ENCODE measurements at regions not wholly inside any gene's neighbourhood (a gene's known extent, or its start where the extent isn't known, plus 50 kb on each side); places are given as distances from the start of the nearest gene placed in this dataset.

DNA sequence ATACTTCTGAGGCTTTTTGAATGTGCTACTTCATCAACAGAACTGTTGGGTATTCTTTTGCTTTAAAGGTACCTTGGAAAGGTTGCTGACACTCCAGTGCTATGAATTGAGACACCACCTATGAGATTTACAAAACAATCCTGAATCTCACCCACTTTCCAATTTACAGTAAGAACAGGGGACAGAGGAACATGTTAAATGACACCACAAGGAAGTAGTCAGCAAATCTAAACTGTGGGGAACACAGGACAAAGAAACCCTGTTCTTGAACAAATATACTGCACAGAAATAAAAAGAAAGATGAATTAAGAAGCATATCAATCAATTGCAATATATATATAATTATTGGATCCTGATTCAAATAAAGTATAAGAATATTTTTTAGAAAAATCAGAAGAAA, 216.7 kb upstream of the ARID1B start:
- DNase-seq: no peak

GRCh38 chr6:156559162-156559690, 218.0 kb upstream of the ARID1B start:
- DNase-seq: no peak

GRCh38 chr6:156557911-156558259, 219.3 kb upstream of the ARID1B start:
- no peak for DNase-seq

DNA sequence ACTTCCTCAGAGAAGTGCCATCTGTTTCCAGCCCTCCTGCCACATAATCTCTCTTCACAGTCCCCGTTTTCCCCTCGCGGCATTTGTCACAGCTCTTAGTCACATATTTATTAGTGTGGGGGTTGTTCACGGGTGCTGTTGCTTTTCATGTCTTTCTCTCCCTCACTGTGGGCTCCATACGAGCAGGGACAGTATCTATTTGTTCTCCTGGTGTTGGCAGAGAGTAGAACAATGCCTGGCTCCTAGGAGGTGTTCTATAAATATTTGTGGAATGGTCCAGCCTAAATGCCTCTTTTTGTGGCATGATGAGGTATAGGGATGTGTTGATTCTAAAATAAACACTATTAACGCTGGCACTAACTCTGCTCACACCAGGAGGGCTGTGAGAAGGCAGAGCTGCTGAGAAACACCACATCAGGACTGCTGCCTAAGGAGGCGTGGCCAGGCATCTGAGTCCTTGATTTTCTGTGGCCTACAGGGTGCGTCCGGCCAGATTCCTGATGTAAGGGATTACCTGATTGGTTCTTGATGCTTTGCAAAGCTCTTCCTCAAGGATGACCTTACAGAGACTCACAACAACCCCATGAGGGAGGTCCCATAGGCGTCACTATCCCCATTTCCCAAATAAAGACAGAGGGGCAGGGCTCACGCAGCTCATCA, 219.8 kb upstream of the ARID1B start:
- peak; percentile 14 for DNase-seq

- DNase-seq: no peak
Observed at GRCh38 chr6:156556811-156557210, 220.4 kb upstream of the ARID1B start.

DNA sequence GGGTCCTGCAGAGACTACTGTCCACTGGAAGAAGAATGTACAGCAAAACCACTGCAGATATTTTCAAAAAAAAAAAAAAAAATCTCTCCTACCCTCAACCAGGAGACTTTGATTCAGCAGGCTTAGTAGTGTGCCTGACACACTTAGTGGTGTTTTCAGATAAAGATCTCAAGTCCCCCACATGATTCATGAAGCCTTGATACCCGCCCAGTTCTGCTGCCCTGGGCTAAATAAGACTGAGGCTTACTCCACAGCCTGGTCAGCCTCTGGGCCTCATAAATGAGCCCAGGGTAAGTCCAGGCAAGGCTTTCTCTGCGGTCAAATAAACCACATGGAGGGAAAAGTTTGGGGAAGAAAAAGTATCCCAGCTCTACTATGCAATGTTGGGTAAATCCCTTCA, 222.1 kb upstream of the ARID1B start:
- no peak for DNase-seq

- DNase-seq: no peak
Observed at GRCh38 chr6:156554160-156554559, 223.0 kb upstream of the ARID1B start.

DNA sequence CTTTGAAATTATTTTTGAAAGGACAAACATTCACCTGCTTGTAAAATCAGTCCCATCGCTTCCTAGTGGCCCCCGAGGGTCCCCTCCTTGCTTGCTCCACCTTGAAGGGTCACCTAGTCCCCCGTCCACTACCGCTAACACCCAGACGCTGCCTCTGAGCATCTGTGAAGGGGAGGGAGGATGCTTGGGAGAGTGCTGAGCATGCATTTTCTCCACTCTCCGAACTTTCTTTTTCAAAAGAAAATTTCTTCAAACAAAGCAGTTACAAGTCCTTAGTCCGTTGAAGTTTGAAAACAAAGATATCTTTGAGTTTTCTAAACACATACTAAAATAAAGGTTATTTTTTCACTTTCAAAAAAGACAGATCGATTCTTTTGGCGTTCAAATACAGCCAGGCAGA, 224.3 kb upstream of the ARID1B start:
- DNase-seq: no peak

- DNase-seq: no peak
Observed at GRCh38 chr6:156550949-156551348, 226.2 kb upstream of the ARID1B start.

DNA sequence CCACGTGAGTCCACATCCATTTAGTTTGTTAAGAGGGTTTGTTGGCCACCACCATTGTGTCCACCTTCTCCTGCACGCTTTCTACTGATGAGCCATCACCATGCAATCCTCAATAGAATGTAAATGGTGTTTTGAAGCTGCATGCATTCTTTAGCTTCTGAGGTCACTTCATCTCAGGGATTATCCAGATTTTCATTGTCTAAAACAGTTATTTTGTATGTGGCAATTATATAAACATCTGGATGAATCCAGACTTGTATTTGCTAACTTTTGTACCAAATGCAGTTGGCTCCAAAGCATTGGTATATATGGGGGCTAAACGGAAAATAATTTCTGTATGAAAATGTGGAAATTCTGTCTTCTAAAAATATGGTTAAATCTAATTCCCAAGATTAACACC, 231.2 kb upstream of the ARID1B start:
- no peak for DNase-seq

DNA sequence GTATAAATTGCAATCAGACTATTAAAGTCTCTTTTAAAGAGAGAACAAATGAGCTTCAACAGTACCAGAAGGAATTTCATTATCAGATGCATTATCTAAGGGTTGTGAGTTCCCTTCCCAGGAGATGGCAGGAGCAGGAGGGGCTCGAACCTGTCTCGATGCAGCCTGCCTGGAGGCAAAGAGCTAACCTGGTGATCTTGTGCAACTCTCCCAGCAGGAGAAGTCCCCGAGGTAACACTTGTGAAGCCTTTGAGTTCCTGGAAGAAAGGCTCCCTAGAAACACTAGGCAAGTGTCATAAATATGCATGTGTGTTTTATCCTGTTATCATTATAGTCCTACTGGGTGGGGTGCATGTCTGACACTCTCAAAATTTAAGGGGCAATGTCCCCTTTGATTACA, 232.2 kb upstream of the ARID1B start:
- DNase-seq: no peak

DNA sequence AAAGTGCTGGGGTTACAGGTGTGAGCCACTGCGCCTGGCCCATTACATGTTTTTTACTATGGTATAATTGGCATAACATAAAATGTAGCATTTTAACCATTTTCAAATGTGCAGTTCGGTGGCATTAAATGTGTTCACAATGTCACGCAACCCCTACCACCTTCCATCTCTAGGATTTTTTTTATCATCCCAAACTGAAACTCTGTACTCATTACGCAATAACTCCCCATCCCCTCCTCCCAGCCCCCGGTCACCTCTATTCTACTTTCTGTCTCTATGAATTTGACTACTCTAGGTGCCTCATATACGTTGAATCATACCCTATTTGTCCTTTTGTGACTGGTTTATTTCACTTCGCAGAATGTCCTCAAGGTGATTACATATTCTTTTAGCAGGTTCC, 233.1 kb upstream of the ARID1B start:
- DNase-seq: no peak

DNA sequence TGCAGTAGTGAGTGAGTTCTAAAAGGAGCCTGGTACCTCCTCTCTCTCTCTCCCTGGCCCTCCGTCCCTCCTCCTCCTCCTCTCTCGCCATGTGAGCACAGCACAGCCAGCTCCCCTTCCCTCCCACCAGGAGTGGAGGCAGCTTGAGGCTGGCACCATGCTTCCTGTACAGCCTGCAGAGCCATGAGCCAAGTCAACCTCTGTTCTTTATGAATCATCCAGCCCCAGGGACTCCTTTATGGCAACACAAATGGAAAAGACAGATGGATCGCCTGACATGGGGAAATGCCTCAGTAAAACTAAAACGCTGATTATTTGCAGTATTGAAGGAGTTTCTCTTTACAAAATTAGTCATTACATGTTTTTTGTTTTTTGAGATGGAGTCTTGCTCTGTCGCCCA, 233.7 kb upstream of the ARID1B start:
- no peak for DNase-seq

GRCh38 chr6:156538875-156539660, 238.1 kb upstream of the ARID1B start:
- DNase-seq: no peak

GRCh38 chr6:156534594-156534993, 242.6 kb upstream of the ARID1B start:
- DNase-seq: no peak

DNA sequence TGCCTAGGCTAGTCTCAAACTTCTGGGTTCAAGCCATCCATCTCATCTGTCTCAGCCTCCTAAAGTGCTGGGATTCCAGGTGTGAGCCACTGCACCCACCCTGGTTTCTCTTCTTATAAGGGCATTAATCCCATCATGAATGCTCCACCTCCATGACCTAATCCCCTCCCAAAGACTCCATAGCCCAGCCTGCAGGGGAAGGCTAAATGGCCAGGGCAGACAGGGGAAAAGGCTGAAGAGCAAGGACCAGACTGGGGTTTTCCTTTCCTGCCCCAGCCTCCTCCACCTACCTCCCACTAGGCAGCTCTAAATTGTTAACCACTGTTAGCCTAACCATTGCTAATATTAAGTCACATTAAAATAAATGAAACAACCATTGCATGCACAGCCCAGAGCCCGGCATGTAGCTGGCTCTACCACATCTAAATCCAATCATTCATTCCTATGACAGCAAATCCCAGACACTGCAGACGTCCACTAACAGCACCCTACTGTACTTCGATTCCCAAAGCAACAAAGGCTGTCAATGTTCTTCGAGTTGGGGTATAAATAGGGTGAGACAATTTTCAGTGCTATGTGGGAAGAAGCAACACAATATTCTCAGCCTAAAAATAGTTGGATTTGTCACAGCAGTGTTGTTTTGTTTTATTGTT, 243.2 kb upstream of the ARID1B start:
- DNase-seq: no peak

GRCh38 chr6:156526081-156526480, 251.1 kb upstream of the ARID1B start:
- no peak for DNase-seq

GRCh38 chr6:156525541-156525940, 251.6 kb upstream of the ARID1B start:
- no peak for DNase-seq

DNA sequence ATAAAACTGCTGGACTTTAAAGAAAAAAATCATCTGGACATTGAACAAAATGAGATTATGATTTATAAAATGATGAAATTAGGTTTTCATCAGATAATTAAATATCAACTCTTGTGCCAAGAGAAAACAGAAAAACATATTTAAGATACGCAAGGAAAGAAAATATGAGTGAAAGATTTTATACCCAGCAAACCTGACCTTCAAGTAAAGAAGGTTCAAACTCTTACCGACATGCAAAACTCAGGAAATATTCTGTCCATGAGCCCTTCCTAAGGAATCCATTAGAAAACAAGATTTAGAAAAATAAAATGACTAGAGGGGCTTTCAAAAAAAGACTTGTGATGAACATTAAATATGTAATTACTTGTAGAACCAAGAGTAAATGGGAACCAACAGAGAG, 257.2 kb upstream of the ARID1B start:
- no peak for DNase-seq

GRCh38 chr6:156517088-156517487, 260.1 kb upstream of the ARID1B start:
- no peak for DNase-seq

DNA sequence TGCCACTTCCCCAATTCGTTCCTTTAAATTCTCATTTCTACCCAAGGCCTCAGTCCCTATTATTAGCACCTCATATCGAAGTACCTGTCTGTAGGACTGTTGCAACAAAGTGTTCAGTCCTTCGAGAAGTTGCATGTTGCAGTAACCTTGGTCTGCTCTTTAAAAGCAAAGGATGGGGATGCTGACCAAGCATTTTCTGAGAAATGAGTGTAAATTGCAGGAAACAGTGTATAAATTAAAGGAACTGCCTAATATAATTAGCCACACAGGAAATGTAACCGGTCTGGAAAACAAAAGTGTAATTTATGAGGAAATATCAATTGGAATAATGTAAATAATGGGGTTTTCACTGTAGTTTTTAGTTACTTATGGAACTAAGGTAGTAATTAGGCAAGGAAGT, 261.9 kb upstream of the ARID1B start:
- no peak for DNase-seq

- DNase-seq: no peak
Observed at GRCh38 chr6:156513504-156513903, 263.7 kb upstream of the ARID1B start.

GRCh38 chr6:156511570-156511969, 265.6 kb upstream of the ARID1B start:
- no peak for DNase-seq

DNA sequence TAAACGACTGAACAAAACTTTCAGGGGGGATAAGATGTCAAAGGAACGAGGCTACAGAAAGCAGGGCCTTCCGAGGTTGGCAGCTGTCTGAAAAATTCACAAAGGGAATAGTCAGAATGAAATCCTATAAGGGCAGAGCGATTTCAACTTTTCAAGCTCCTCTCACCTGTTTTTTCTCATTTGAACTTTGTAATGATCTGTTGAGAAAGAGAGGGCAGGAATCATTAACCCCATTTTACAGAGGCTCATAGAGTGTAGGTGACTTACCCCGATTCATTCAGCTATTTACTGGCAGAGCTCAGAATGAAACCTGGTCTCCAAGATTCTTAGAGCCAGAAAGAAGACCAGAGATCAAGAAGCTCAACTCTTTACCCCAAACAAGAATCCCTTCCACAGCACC, 266.1 kb upstream of the ARID1B start:
- no peak for DNase-seq

Measured in NCI-H1436 (cell line).